Gastrocnemius medialis (tissue), 4 donors: ENCODE measurements at regions not wholly inside any gene's neighbourhood (a gene's known extent, or its start where the extent isn't known, plus 50 kb on each side); places are given as distances from the start of the nearest gene placed in this dataset.

Experiments used
- CTCF ChIP-seq, 5 experiments: fragments of 450-650 bp in 3 of 5; fragments of 200-600 bp in 2 of 5; sonication (generic) in 2 of 5; IDR thresholded peaks in 4 of 5; conservative IDR thresholded peaks in 1 of 5; 1 replicate in 4 of 5; 2 replicates in 1 of 5; pipeline ENCODE4 v1.5.1; 2016 to 2019; ENCODE audit warnings: antibody characterized with exemption in 5 of 5, mild to moderate bottlenecking in 3 of 5, moderate library complexity in 3 of 5
- POLR2A ChIP-seq, 2 donors: fragments of 450-650 bp; IDR thresholded peaks; one replicate each; pipeline ENCODE4 v1.6.1; 2017; ENCODE audit warnings: antibody characterized with exemption in 2 of 2, mild to moderate bottlenecking in 2 of 2, moderate library complexity in 2 of 2

GRCh38 chr13:58598241-58598640 lies 966.7 kb downstream of the PCDH17 start:
- no peak for TF ChIP-seq CTCF (IDR thresholded peaks at IDR 0.05 in 4 of 5, conservative IDR thresholded peaks at IDR 0.05 in 1 of 5)
- TF ChIP-seq POLR2A (IDR thresholded peaks at IDR 0.05) = no peak
